Loucy (cell line): ENCODE measurements at regions not wholly inside any gene's neighbourhood (a gene's known extent, or its start where the extent isn't known, plus 50 kb on each side); places are given as distances from the start of the nearest gene placed in this dataset.
"Not testable (repeated sequence)": the region's sequence is repeated elsewhere in the genome, so short reads cannot be mapped to it uniquely, and the experiment has no call there.

Experiments
- H2AFZ ChIP-seq: fragments of 200-600 bp; sonication (generic); 2 replicates; pipeline ENCODE4 v1.6.0; 2016; ENCODE audit warnings: antibody characterized with exemption, mild to moderate bottlenecking, low read length, moderate library complexity
- H3F3A ChIP-seq: fragments of 200-600 bp; 2 replicates; pipeline ENCODE4 v1.6.0; 2016; ENCODE audit warnings: antibody characterized with exemption, low read depth, mild to moderate bottlenecking
- H3K27me3 ChIP-seq: fragments of 200-600 bp; sonication (generic); 2 replicates; pipeline ENCODE4 v1.6.1; 2014; ENCODE audit warnings: low read length, mild to moderate bottlenecking; ENCODE audit not compliant: insufficient read depth, poor library complexity, severe bottlenecking
- H3K36me3 ChIP-seq: fragments of 200-600 bp; sonication (generic); 2 replicates; pipeline ENCODE4 v1.6.1; 2016; ENCODE audit warnings: low read length; ENCODE audit not compliant: insufficient read depth
- H3K4me1 ChIP-seq: fragments of 200-600 bp; sonication (generic); 2 replicates; pipeline ENCODE4 v1.5.1; 2014; ENCODE audit warnings: low read length, mild to moderate bottlenecking; ENCODE audit not compliant: insufficient read depth, poor library complexity, severe bottlenecking
- H3K4me2 ChIP-seq: fragments of 200-600 bp; sonication (generic); 2 replicates; pipeline ENCODE4 v1.6.0; 2014; ENCODE audit warnings: antibody characterized with exemption, low read length, low read depth, mild to moderate bottlenecking; ENCODE audit not compliant: poor library complexity, severe bottlenecking
- H3K4me3 ChIP-seq: fragments of 200-600 bp; sonication (generic); 2 replicates; pipeline ENCODE4 v1.5.1; 2014; ENCODE audit warnings: low read length, mild to moderate bottlenecking, mixed read lengths; ENCODE audit not compliant: poor library complexity, severe bottlenecking
- H3K79me2 ChIP-seq: fragments of 200-600 bp; sonication (generic); 2 replicates; pipeline ENCODE4 v1.6.1; 2014; ENCODE audit warnings: low read length; ENCODE audit not compliant: insufficient read depth
- H3K9ac ChIP-seq: fragments of 200-600 bp; sonication (generic); 2 replicates; pipeline ENCODE4 v1.6.0; 2014; ENCODE audit warnings: mild to moderate bottlenecking, low read depth, low read length, moderate library complexity; ENCODE audit not compliant: poor library complexity, severe bottlenecking
- H3K9me2 ChIP-seq: fragments of 200-600 bp; sonication (generic); replicated peaks from 2 replicates; pipeline ENCODE4 v1.6.1; 2016; ENCODE audit warnings: low read depth, low read length, mixed read lengths
- H3K9me3 ChIP-seq: fragments of 200-600 bp; sonication (generic); 2 replicates; pipeline ENCODE4 v1.6.1; 2014; ENCODE audit warnings: mild to moderate bottlenecking, antibody characterized with exemption, low read length, low read depth; ENCODE audit not compliant: insufficient read depth
- H4K20me1 ChIP-seq: fragments of 200-600 bp; sonication (generic); 2 replicates; pipeline ENCODE4 v1.6.0; 2014; ENCODE audit warnings: antibody characterized with exemption, low read length, mild to moderate bottlenecking; ENCODE audit not compliant: insufficient read depth, poor library complexity, severe bottlenecking
- CTCF ChIP-seq: fragments of 200-600 bp; sonication (generic); conservative IDR thresholded peaks from 2 replicates; pipeline ENCODE4 v1.5.1; 2014; ENCODE audit warnings: mild to moderate bottlenecking, antibody characterized with exemption, low read length
- EZH2phosphoT487 ChIP-seq: fragments of 200-600 bp; IDR thresholded peaks from 2 replicates; pipeline ENCODE4 v1.6.1; 2018; ENCODE audit warnings: antibody characterized with exemption, mild to moderate bottlenecking, moderate library complexity, borderline replicate concordance

DNA sequence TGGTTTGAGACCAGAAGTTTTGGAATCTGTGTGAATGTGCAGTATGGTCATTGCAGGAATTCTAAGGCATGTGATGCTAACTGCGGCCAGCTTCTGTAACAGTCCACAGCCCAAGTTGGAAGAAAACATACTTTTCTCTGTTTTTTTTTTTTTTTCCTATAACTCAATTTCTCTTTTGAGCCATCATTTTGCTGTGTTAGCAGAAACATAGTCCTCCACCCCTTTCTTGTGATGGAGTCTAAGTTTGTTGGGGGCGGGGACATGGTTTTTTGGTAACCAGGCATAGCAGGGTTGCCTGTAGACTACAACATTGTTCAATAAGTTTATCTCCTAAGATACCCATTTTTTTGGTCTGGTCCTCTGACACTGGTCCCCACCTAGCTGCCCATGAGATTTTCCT is 223.2 kb upstream of the ONECUT1 start:
- Histone ChIP-seq H3K27me3 (no peaks in the 10 kb centered on the region), H2AFZ (no peak overlapping the region), H3K79me2 (no peaks in the 10 kb centered on the region), H3K9me3 (no peaks in the 10 kb centered on the region), H3K9me2 (no peaks in the 10 kb centered on the region), H3K9ac (no peak overlapping the region), H3K4me1 (no peaks in the 10 kb centered on the region), H3K4me2 (no peak overlapping the region), H3K36me3 (no peaks in the 10 kb centered on the region), H3F3A (no peaks in the 10 kb centered on the region), H3K4me3 (no peak overlapping the region), H4K20me1 (no peaks in the 10 kb centered on the region)
- TF ChIP-seq EZH2phosphoT487, result no peak
- no peak for TF ChIP-seq CTCF

DNA sequence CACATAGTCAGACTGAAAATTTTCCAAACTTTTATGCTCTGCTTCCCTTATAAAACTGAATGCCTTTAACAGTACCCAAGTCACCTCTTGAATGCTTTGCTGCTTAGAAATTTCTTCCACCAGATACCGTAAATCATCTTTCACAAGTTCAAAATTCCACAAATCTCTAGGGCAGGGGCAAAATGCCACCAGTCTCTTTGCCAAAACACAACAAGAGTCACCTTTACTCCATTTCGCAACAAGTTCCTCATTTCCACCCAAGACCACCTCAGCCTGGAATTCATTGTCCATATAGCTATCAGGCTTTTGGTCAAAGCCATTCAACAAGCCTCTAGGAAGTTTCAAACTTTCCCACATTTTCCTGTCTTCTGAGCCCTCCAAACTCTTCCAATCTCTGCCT is 221.6 kb upstream of the ONECUT1 start:
- H2AFZ ChIP-seq, H3K9me3 ChIP-seq, H3K4me3 ChIP-seq, H3F3A ChIP-seq, H3K79me2 ChIP-seq, H3K9me2 ChIP-seq, H3K36me3 ChIP-seq, H3K4me1 ChIP-seq, H3K9ac ChIP-seq, H3K4me2 ChIP-seq, H3K27me3 ChIP-seq, H4K20me1 ChIP-seq: not testable (repeated sequence)

- Histone ChIP-seq H3K79me2 (no peaks in the 10 kb centered on the region), H3K4me3 (no peak overlapping the region), H3K9me2 (no peaks in the 10 kb centered on the region), H3K4me1 (no peaks in the 10 kb centered on the region), H2AFZ (no peak overlapping the region), H3F3A (no peaks in the 10 kb centered on the region), H4K20me1 (no peaks in the 10 kb centered on the region), H3K9ac (no peak overlapping the region), H3K27me3 (no peaks in the 10 kb centered on the region), H3K9me3 (no peaks in the 10 kb centered on the region), H3K36me3 (no peaks in the 10 kb centered on the region), H3K4me2 (no peak overlapping the region)
- no peak for TF ChIP-seq CTCF
- TF ChIP-seq EZH2phosphoT487, result no peak
Observed at GRCh38 chr15:53009093-53009492, 219.0 kb upstream of the ONECUT1 start.

- no peak overlapping the region for H3K4me3 ChIP-seq
- H3F3A ChIP-seq, result no peaks in the 10 kb centered on the region
- H3K27me3 ChIP-seq, result no peaks in the 10 kb centered on the region
- no peaks in the 10 kb centered on the region for H3K79me2 ChIP-seq
- H4K20me1 ChIP-seq, result no peaks in the 10 kb centered on the region
- no peaks in the 10 kb centered on the region for H3K4me1 ChIP-seq
- no peak overlapping the region for H3K4me2 ChIP-seq
- H3K9ac ChIP-seq, result no peak overlapping the region
- no peaks in the 10 kb centered on the region for H3K9me3 ChIP-seq
- H3K36me3 ChIP-seq, result no peaks in the 10 kb centered on the region
- H2AFZ ChIP-seq, result no peak overlapping the region
- 0 out of 2 replicates have a peak, but pooled peaks cover 5% of the 10 kb centered on the region for H3K9me2 ChIP-seq
- TF ChIP-seq CTCF (no peak), EZH2phosphoT487 (no peak)
Observed at GRCh38 chr15:53000409-53000808, 210.3 kb upstream of the ONECUT1 start.
